SU-DHL-6 (cell line): ENCODE measurements at regions not wholly inside any gene's neighbourhood (a gene's known extent, or its start where the extent isn't known, plus 50 kb on each side); places are given as distances from the start of the nearest gene placed in this dataset.

Experiments used
- H2AFZ ChIP-seq: fragments of 200-600 bp; sonication (generic); 2 replicates; pipeline ENCODE4 v1.6.1; 2014; ENCODE audit warnings: low read depth, mild to moderate bottlenecking, moderate library complexity, mixed read lengths, antibody characterized with exemption, low read length; ENCODE audit not compliant: severe bottlenecking
- H3F3A ChIP-seq: fragments of 200-600 bp; shearing (Covaris generic); 2 replicates; pipeline ENCODE4 v1.6.0; 2016; ENCODE audit warnings: antibody characterized with exemption, mild to moderate bottlenecking; ENCODE audit not compliant: insufficient read depth
- H3K27ac ChIP-seq: fragments of 200-600 bp; sonication (generic); 2 replicates; pipeline ENCODE4 v1.5.1; 2016; ENCODE audit warnings: low read depth, mild to moderate bottlenecking, low read length, moderate library complexity, mixed read lengths
- H3K27me3 ChIP-seq: fragments of 200-600 bp; sonication (generic), shearing (Covaris generic); 2 replicates; pipeline ENCODE4 v1.6.0; 2014; ENCODE audit warnings: mild to moderate bottlenecking, low read length
- H3K36me3 ChIP-seq: fragments of 200-600 bp; sonication (generic); 2 replicates; pipeline ENCODE4 v1.6.1; 2014; ENCODE audit warnings: mild to moderate bottlenecking, low read length, mixed read lengths
- H3K4me2 ChIP-seq: fragments of 300-600, 200-600 bp; shearing (Covaris generic), sonication (generic); 2 replicates; pipeline ENCODE4 v1.6.0; 2014; ENCODE audit warnings: low read length, low read depth, mild to moderate bottlenecking; ENCODE audit not compliant: poor library complexity, severe bottlenecking
- H3K4me3 ChIP-seq: fragments of 200-600 bp; sonication (generic); 2 replicates; pipeline ENCODE4 v1.5.1; 2014; ENCODE audit warnings: antibody characterized with exemption, low read length, mild to moderate bottlenecking, mixed read lengths; ENCODE audit not compliant: insufficient read depth, poor library complexity, severe bottlenecking
- H3K79me2 ChIP-seq: fragments of 200-600 bp; sonication (generic); 2 replicates; pipeline ENCODE4 v1.6.1; 2014; ENCODE audit warnings: mild to moderate bottlenecking, low read length, moderate library complexity; ENCODE audit not compliant: insufficient read depth
- H3K9ac ChIP-seq: fragments of 200-600 bp; sonication (generic); 2 replicates; pipeline ENCODE4 v1.7.0; 2014; ENCODE audit warnings: mild to moderate bottlenecking, low read length
- H3K9me2 ChIP-seq: fragments of 200-600 bp; sonication (generic); replicated peaks from 2 replicates; pipeline ENCODE4 v1.6.1; 2014; ENCODE audit warnings: low read length; ENCODE audit not compliant: insufficient read depth
- H3K9me3 ChIP-seq: fragments of 200-600 bp; sonication (generic); 2 replicates; pipeline ENCODE4 v1.6.1; 2014; ENCODE audit warnings: low read length, mixed read lengths; ENCODE audit not compliant: insufficient read depth
- H4K20me1 ChIP-seq: fragments of 200-600 bp; sonication (generic); 2 replicates; pipeline ENCODE4 v1.6.1; 2014; ENCODE audit warnings: low read depth, mild to moderate bottlenecking, antibody characterized with exemption, low read length, moderate library complexity, mixed read lengths
- CTCF ChIP-seq: fragments of 200-600 bp; sonication (generic); IDR thresholded peaks from one replicate; pipeline ENCODE4 v1.5.1; 2017; ENCODE audit warnings: antibody characterized with exemption, mild to moderate bottlenecking, low read length, moderate library complexity; ENCODE audit not compliant: insufficient read depth, poor library complexity, severe bottlenecking
- EZH2phosphoT487 ChIP-seq: fragments of 200-600 bp; sonication (generic), shearing (Covaris generic); conservative IDR thresholded peaks from 2 replicates; pipeline ENCODE4 v1.6.1; 2018; ENCODE audit warnings: mild to moderate bottlenecking, antibody characterized with exemption, low read length, moderate library complexity, mixed read lengths

- no peak overlapping the region for H3K9ac ChIP-seq
- no peaks in the 10 kb centered on the region for H3K36me3 ChIP-seq
- H3K4me2 ChIP-seq: no peak overlapping the region
- no peaks in the 10 kb centered on the region for H3K9me3 ChIP-seq
- H3K79me2 ChIP-seq: no peaks in the 10 kb centered on the region
- no peak overlapping the region for H3K27ac ChIP-seq
- H4K20me1 ChIP-seq: no peaks in the 10 kb centered on the region
- H3K4me3 ChIP-seq: no peak overlapping the region
- no peak overlapping the region for H2AFZ ChIP-seq
- H3K9me2 ChIP-seq: no peaks in the 10 kb centered on the region
- TF ChIP-seq EZH2phosphoT487 (no peak), CTCF (no peak)
- no peaks in the 10 kb centered on the region for H3F3A ChIP-seq
- no peaks in the 10 kb centered on the region for H3K27me3 ChIP-seq
These were observed 287.8 kb upstream of the IGFBP3 start for GRCh38 chr7:46208635-46209525.

- TF ChIP-seq EZH2phosphoT487: no peak
- no peak overlapping the region for H3K4me3 ChIP-seq
- H4K20me1 ChIP-seq: no peaks in the 10 kb centered on the region
- H3K36me3 ChIP-seq: no peaks in the 10 kb centered on the region
- H3K79me2 ChIP-seq: no peaks in the 10 kb centered on the region
- H3F3A ChIP-seq: no peaks in the 10 kb centered on the region
- H3K4me2 ChIP-seq: no peak overlapping the region
- no peaks in the 10 kb centered on the region for H3K9me2 ChIP-seq
- no peak overlapping the region for H3K27ac ChIP-seq
- no peak overlapping the region for H3K9ac ChIP-seq
- no peaks in the 10 kb centered on the region for H3K9me3 ChIP-seq
- no peak overlapping the region for H2AFZ ChIP-seq
- no peaks in the 10 kb centered on the region for H3K27me3 ChIP-seq
These were observed 287.0 kb upstream of the IGFBP3 start for GRCh38 chr7:46207931-46208634.

GRCh38 chr7:46206476-46207060, 285.5 kb upstream of the IGFBP3 start:
- Histone ChIP-seq H3K36me3 (no peaks in the 10 kb centered on the region), H2AFZ (no peak overlapping the region), H3K4me3 (no peak overlapping the region), H3K27me3 (no peaks in the 10 kb centered on the region), H3K9me2 (no peaks in the 10 kb centered on the region), H3F3A (no peaks in the 10 kb centered on the region), H3K9ac (no peak overlapping the region), H3K79me2 (no peaks in the 10 kb centered on the region), H4K20me1 (no peaks in the 10 kb centered on the region), H3K27ac (no peak overlapping the region), H3K4me2 (no peak overlapping the region), H3K9me3 (no peaks in the 10 kb centered on the region)
- no peak for TF ChIP-seq EZH2phosphoT487
- TF ChIP-seq CTCF: no peak
